Neural cell (in vitro differentiated cells): ENCODE measurements at regions not wholly inside any gene's neighbourhood (a gene's known extent, or its start where the extent isn't known, plus 50 kb on each side); places are given as distances from the start of the nearest gene placed in this dataset.

Source experiments
- H2AFZ ChIP-seq: fragments of 200-600, 300-800 bp; sonication (generic), shearing (Covaris generic); 2 replicates; pipeline ENCODE4 v1.6.0; 2014; ENCODE audit warnings: low read depth, mild to moderate bottlenecking, antibody characterized with exemption, low read length, moderate library complexity
- H3F3A ChIP-seq: fragments of 200-600 bp; shearing (Covaris generic); 2 replicates; pipeline ENCODE4 v1.6.1; 2016; ENCODE audit warnings: mild to moderate bottlenecking, moderate library complexity, mixed read lengths, antibody characterized with exemption, low read length; ENCODE audit not compliant: insufficient read depth, poor library complexity, severe bottlenecking
- H3K27ac ChIP-seq: fragments of 200-600, 300-800 bp; sonication (generic), shearing (Covaris generic); 2 replicates; pipeline ENCODE4 v1.5.1; 2014; ENCODE audit warnings: mild to moderate bottlenecking, low read length, moderate library complexity
- H3K27me3 ChIP-seq: fragments of 300-800, 200-600 bp; sonication (generic), shearing (Covaris generic); 2 replicates; pipeline ENCODE4 v1.6.0; 2014; ENCODE audit warnings: mild to moderate bottlenecking, low read depth, low read length, moderate library complexity; ENCODE audit not compliant: insufficient read depth
- H3K36me3 ChIP-seq: fragments of 300-800, 200-600 bp; sonication (generic), shearing (Covaris generic); 2 replicates; pipeline ENCODE4 v1.5.1; 2014; ENCODE audit warnings: mild to moderate bottlenecking, antibody characterized with exemption, low read length, moderate library complexity; ENCODE audit not compliant: insufficient read depth
- H3K4me2 ChIP-seq: fragments of 300-800, 200-600 bp; sonication (generic), shearing (Covaris generic); 2 replicates; pipeline ENCODE4 v1.6.0; 2014; ENCODE audit warnings: mild to moderate bottlenecking, low read length
- H3K4me3 ChIP-seq: fragments of 300-800, 200-600 bp; sonication (generic), shearing (Covaris generic); 2 replicates; pipeline ENCODE4 v1.5.1; 2014; ENCODE audit warnings: mild to moderate bottlenecking, low read length, moderate library complexity
- H3K79me2 ChIP-seq: fragments of 200-600 bp; shearing (Covaris generic); replicated peaks from 2 replicates; pipeline ENCODE4 v1.6.0; 2014; ENCODE audit warnings: mild to moderate bottlenecking, low read length, moderate library complexity; ENCODE audit not compliant: insufficient read depth
- H3K9ac ChIP-seq: fragments of 300-800, 200-600 bp; sonication (generic), shearing (Covaris generic); 2 replicates; pipeline ENCODE4 v1.6.1; 2016; ENCODE audit warnings: mild to moderate bottlenecking, low read length, mixed read lengths
- H3K9me2 ChIP-seq: fragments of 200-600 bp; shearing (Covaris generic); 2 replicates; pipeline ENCODE4 v1.6.1; 2016; ENCODE audit warnings: mild to moderate bottlenecking, low read length, mixed read lengths; ENCODE audit not compliant: insufficient read depth
- H3K9me3 ChIP-seq: fragments of 200-600, 300-800 bp; sonication (generic), shearing (Covaris generic); 2 replicates; pipeline ENCODE4 v1.6.1; 2016; ENCODE audit warnings: mild to moderate bottlenecking, mixed run types, low read length, moderate library complexity, mixed read lengths
- H4K20me1 ChIP-seq: fragments of 200-600 bp; shearing (Covaris generic); 2 replicates; pipeline ENCODE4 v1.6.1; 2016; ENCODE audit warnings: mild to moderate bottlenecking, mixed run types; ENCODE audit not compliant: insufficient read depth
- EP300 ChIP-seq: fragments of 450-650 bp; conservative IDR thresholded peaks from 2 replicates; pipeline ENCODE4 v1.6.1; 2014; ENCODE audit warnings: antibody characterized with exemption, mild to moderate bottlenecking, moderate library complexity; ENCODE audit not compliant: poor library complexity, severe bottlenecking
- EZH2 ChIP-seq: fragments of 200-600, 300-800 bp; shearing (Covaris generic), sonication (generic); IDR thresholded peaks from 2 replicates; pipeline ENCODE4 v1.6.1; 2014; ENCODE audit warnings: antibody characterized with exemption, low read length, borderline replicate concordance, mild to moderate bottlenecking; ENCODE audit not compliant: insufficient read depth, poor library complexity, severe bottlenecking
- MXI1 ChIP-seq: fragments of 450-650 bp; conservative IDR thresholded peaks from 2 replicates; pipeline ENCODE4 v1.6.1; 2014; ENCODE audit warnings: antibody characterized with exemption, mild to moderate bottlenecking; ENCODE audit not compliant: poor library complexity, severe bottlenecking
- POLR2AphosphoS5 ChIP-seq: IDR thresholded peaks from 2 replicates; pipeline ENCODE4 v1.6.1; 2012
- RAD21 ChIP-seq: fragments of 450-650 bp; conservative IDR thresholded peaks from 2 replicates; pipeline ENCODE4 v1.6.1; 2014; ENCODE audit warnings: antibody characterized with exemption, mild to moderate bottlenecking, moderate library complexity
- SMC3 ChIP-seq: fragments of 450-650 bp; conservative IDR thresholded peaks from 2 replicates; pipeline ENCODE4 v1.6.1; 2014; ENCODE audit warnings: antibody characterized with exemption, mild to moderate bottlenecking, moderate library complexity; ENCODE audit not compliant: poor library complexity
- TAF1 ChIP-seq: IDR thresholded peaks from 2 replicates; pipeline ENCODE4 v1.6.1; 2012; ENCODE audit warnings: low read depth
- TF ChIP-seq, protein P1 (sequence below): fragments of 450-650 bp; IDR thresholded peaks from 2 replicates; pipeline ENCODE4 v1.5.1; 2014; ENCODE audit warnings: antibody characterized with exemption, mild to moderate bottlenecking, moderate library complexity; ENCODE audit not compliant: poor library complexity, severe bottlenecking
- TF ChIP-seq, protein P2 (sequence below): IDR thresholded peaks from 2 replicates; pipeline ENCODE4 v1.6.1; 2012; ENCODE audit warnings: borderline replicate concordance

DNA sequence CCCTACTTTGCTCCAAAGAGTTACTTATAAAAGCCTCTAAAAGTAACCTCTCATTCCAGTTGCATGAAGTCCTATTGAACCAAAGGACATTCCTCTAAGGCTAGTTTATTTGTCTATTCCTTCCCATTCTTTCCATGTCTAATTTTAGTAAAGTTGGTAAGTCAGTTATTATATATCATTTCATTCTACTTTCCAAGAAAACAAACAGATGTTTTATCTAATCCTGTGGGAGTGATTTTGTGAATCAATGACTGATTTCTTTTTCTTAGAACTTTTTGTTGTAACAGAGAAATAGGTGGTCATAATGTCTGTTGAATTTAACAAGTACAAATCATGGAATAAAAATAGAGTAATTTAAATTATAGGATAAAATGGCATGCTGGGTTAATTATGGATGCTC lies 286.3 kb downstream of the FSIP2 start:
- Histone ChIP-seq H3F3A (no peaks in the 10 kb centered on the region), H4K20me1 (no peaks in the 10 kb centered on the region), H3K27ac (no peak overlapping the region), H3K4me3 (no peak overlapping the region), H3K36me3 (no peaks in the 10 kb centered on the region), H3K9ac (no peak overlapping the region), H3K27me3 (no peaks in the 10 kb centered on the region), H3K4me2 (no peak overlapping the region), H3K9me2 (no peaks in the 10 kb centered on the region), H2AFZ (no peak overlapping the region), H3K9me3 (no peaks in the 10 kb centered on the region), H3K79me2 (no peaks in the 10 kb centered on the region)
- TF ChIP-seq EP300: no peak
- no peak for TF ChIP-seq EZH2
- TF ChIP-seq SMC3: no peak
- no peak for TF ChIP-seq TAF1
- TF ChIP-seq POLR2AphosphoS5: no peak
- TF ChIP-seq MXI1: no peak
- TF ChIP-seq RAD21: no peak
- TF ChIP-seq, protein P1, sequence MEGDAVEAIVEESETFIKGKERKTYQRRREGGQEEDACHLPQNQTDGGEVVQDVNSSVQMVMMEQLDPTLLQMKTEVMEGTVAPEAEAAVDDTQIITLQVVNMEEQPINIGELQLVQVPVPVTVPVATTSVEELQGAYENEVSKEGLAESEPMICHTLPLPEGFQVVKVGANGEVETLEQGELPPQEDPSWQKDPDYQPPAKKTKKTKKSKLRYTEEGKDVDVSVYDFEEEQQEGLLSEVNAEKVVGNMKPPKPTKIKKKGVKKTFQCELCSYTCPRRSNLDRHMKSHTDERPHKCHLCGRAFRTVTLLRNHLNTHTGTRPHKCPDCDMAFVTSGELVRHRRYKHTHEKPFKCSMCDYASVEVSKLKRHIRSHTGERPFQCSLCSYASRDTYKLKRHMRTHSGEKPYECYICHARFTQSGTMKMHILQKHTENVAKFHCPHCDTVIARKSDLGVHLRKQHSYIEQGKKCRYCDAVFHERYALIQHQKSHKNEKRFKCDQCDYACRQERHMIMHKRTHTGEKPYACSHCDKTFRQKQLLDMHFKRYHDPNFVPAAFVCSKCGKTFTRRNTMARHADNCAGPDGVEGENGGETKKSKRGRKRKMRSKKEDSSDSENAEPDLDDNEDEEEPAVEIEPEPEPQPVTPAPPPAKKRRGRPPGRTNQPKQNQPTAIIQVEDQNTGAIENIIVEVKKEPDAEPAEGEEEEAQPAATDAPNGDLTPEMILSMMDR: no peak
- TF ChIP-seq, protein P2, sequence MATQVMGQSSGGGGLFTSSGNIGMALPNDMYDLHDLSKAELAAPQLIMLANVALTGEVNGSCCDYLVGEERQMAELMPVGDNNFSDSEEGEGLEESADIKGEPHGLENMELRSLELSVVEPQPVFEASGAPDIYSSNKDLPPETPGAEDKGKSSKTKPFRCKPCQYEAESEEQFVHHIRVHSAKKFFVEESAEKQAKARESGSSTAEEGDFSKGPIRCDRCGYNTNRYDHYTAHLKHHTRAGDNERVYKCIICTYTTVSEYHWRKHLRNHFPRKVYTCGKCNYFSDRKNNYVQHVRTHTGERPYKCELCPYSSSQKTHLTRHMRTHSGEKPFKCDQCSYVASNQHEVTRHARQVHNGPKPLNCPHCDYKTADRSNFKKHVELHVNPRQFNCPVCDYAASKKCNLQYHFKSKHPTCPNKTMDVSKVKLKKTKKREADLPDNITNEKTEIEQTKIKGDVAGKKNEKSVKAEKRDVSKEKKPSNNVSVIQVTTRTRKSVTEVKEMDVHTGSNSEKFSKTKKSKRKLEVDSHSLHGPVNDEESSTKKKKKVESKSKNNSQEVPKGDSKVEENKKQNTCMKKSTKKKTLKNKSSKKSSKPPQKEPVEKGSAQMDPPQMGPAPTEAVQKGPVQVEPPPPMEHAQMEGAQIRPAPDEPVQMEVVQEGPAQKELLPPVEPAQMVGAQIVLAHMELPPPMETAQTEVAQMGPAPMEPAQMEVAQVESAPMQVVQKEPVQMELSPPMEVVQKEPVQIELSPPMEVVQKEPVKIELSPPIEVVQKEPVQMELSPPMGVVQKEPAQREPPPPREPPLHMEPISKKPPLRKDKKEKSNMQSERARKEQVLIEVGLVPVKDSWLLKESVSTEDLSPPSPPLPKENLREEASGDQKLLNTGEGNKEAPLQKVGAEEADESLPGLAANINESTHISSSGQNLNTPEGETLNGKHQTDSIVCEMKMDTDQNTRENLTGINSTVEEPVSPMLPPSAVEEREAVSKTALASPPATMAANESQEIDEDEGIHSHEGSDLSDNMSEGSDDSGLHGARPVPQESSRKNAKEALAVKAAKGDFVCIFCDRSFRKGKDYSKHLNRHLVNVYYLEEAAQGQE: no peak

DNA sequence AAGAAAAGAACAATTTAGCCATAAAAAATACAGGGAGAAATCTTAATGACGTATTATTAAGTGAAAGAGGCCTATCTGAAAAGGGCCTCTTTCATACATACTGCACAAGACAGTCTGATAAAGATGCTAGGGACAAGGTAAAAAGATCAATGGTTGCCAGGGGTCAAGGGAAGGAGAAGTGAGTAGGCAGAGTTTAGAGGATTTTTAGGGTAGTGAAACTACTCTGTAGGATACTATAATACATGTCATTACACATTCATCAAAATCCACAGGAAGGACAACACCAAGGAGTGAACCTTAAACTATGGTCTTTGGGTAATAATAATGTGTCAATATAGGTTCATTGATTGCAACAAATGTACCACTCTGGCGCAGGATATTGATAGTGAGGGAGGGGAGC lies 289.3 kb downstream of the FSIP2 start:
- no peaks in the 10 kb centered on the region for H4K20me1 ChIP-seq
- no peaks in the 10 kb centered on the region for H3K79me2 ChIP-seq
- H2AFZ ChIP-seq: no peak overlapping the region
- no peaks in the 10 kb centered on the region for H3F3A ChIP-seq
- no peaks in the 10 kb centered on the region for H3K9me2 ChIP-seq
- H3K9me3 ChIP-seq: no peaks in the 10 kb centered on the region
- no peak overlapping the region for H3K9ac ChIP-seq
- H3K36me3 ChIP-seq: no peaks in the 10 kb centered on the region
- H3K4me2 ChIP-seq: no peak overlapping the region
- no peaks in the 10 kb centered on the region for H3K27me3 ChIP-seq
- TF ChIP-seq EP300 (no peak), TAF1 (no peak), SMC3 (no peak)
- no peak overlapping the region for H3K4me3 ChIP-seq
- H3K27ac ChIP-seq: no peak overlapping the region

DNA sequence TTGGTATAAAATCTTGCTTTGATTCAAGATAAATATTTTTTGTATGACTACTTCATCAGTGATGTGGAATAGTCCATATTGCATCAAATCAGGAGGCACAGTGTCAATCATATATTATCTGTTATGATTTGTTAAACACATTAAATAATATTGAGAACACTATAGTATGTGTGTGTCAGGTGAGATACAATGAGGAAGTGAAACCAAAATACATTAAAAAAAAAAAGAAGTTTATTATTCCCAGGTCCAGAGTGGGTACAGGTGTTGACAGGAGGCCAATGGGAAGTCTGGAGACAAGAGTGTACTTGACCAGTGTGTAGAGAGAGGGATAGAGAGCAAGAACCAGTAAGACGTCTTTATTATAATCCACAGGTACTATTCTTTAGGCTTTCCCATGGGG lies 292.6 kb downstream of the FSIP2 start:
- no peaks in the 10 kb centered on the region for H3K27me3 ChIP-seq
- H3K36me3 ChIP-seq: no peaks in the 10 kb centered on the region
- H2AFZ ChIP-seq: no peak overlapping the region
- no peak overlapping the region for H3K9ac ChIP-seq
- TF ChIP-seq RAD21 (no peak), POLR2AphosphoS5 (no peak), TAF1 (no peak), EZH2 (no peak), MXI1 (no peak), SMC3 (no peak), EP300 (no peak)
- TF ChIP-seq, protein P2: no peak
- TF ChIP-seq, protein P1: no peak
- H3K9me2 ChIP-seq: no peaks in the 10 kb centered on the region
- H3K9me3 ChIP-seq: no peaks in the 10 kb centered on the region
- no peak overlapping the region for H3K4me2 ChIP-seq
- no peak overlapping the region for H3K4me3 ChIP-seq
- H4K20me1 ChIP-seq: no peaks in the 10 kb centered on the region
- H3K79me2 ChIP-seq: no peaks in the 10 kb centered on the region
- no peak overlapping the region for H3K27ac ChIP-seq
- no peaks in the 10 kb centered on the region for H3F3A ChIP-seq
